HT1080 (cell line): ENCODE measurements at regions not wholly inside any gene's neighbourhood (a gene's known extent, or its start where the extent isn't known, plus 50 kb on each side); places are given as distances from the start of the nearest gene placed in this dataset.

ENCODE experiments used
- DNase-seq: peaks from one replicate; pipeline ENCODE4 v3.0.0-alpha.2; 2015; ENCODE audit warnings: low read depth

DNA sequence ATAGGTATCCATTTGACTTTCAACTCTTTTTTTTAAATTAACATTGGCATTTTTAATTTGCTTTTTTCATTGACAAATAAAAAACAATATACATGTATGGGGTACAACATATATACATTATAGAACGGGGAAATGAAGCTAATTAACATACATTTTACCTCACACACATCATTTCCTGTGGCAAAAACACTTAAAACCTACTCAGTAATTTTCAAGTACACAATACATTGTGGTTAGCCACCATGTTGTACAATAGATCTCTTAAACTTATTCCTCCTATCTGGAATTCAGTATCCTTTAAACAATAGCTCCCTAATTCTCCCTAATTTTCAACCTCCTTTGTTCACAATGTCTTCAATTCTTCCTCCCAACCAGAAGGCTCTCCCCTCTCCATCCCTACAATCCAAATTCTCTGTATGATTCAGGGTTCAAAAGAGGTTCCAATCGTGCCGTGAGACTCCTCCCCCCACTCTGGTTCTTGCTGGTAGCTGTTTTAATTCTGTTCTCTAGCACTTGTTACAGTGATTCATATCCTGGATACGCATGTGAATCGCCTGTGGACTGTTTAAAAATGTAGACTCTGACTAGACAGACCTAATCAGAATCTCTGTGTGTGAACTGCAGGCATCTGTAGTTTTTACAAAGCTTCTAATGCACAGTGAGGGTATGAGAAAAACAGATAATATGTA lies 87.6 kb upstream of the DUSP10 start:
- DNase-seq, result peak; percentile 98

DNA sequence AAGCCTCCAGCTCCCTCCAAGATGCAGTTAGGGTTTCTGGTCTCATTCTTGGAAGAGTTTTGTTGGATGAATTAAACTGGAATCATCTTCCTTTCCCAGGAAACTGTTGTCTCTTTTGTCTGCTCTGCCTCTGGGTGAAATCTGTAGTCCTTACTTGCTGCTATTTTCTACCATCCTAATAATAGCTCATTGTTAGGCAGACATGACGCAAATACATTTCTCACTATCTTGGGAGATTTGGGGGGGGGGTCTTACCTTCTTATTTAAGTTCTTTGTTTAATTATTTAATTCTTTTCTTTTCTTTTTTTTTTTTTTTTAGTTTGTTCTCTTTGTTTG lies 85.4 kb upstream of the DUSP10 start:
- no peak for DNase-seq

- no peak for DNase-seq
Observed at GRCh38 chr1:221824909-221825308, 83.0 kb upstream of the DUSP10 start.

- DNase-seq, result peak; percentile 96
Observed at GRCh38 chr1:221824025-221824424, 82.1 kb upstream of the DUSP10 start.

- DNase-seq, result peak; percentile 43
Observed at GRCh38 chr1:221823561-221823960, 81.7 kb upstream of the DUSP10 start.

- DNase-seq, result no peak
Observed at GRCh38 chr1:221823149-221823548, 81.3 kb upstream of the DUSP10 start.

DNA sequence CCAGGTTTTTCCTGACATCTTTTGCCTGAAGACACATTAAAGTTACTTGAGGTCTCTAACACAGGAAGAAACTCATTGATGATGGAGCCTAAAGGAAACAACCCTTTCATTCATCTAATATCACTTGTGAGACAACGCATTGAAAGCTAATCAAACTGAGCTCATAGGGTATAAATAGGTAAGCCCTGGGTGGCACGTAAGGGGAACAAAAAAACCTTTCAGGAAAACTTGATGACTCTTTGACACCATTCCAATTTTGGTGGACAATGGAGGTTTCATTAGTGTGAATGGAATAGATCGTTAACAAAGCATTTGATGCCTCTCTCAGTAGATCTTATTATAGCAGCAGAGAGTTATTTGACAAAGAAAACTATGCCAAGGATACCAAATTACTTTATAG lies 80.7 kb upstream of the DUSP10 start:
- no peak for DNase-seq

GRCh38 chr1:221816899-221817298 lies 75.0 kb upstream of the DUSP10 start:
- DNase-seq, result peak; percentile 87

DNA sequence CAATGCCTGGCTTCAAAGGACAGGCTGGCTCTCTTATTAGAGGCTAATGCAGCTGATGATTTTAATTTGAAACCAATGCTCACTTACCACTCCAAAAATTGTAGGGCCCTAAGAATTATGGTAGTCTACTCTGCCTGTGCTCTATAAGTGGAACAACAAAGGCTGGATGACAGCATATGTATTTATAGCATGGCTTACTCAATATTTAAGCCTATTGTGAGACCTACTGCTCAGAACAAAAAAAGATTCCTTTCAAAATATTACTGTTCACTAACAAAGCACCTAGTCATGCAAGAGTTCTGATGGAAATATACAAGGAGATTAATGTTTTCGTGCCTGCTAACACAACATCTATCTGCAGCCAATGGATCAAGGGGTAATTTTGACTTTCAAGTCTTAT lies 73.8 kb upstream of the DUSP10 start:
- DNase-seq, result no peak

DNA sequence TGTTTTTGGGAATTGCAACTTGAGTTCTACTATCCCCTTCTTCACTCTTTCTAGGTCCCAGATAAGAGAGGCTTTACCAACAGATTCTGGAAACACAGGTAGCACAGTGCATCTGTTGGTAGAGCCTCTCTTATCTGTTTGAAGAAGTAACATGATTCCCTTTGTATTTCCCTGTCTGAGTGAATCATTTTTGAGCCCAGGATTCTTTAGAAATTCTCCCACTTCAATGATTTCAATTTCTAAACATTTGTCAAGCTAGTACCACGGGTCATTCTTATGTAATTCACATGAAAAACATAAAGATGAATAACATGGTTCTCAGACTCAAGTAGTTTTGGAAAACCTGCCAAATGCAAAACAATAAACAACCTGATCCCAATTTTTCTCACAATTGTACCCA lies 72.0 kb upstream of the DUSP10 start:
- DNase-seq, result no peak

- no peak for DNase-seq
Observed at GRCh38 chr1:221812905-221813597, 71.2 kb upstream of the DUSP10 start.

GRCh38 chr1:221812088-221812752 lies 70.3 kb upstream of the DUSP10 start:
- no peak for DNase-seq

DNA sequence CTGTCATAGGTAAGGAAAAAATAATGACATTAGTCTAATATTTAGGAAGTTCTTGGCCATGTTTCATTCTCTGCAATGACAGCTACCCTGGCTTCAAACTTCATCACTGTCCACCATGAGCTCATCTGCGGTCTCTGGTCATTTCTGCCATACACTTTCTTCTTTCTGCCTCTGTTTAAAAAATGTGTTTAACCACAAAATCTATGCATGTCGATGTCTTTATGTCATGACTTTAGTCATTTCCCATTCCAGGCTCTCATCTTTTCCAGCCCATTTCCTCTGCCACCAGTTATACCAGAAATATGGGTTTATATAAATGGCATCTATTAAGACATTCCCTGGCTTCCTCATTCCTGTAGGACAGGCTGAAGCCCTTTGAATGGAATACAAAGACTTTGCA lies 68.5 kb upstream of the DUSP10 start:
- DNase-seq, result peak; percentile 92

- DNase-seq, result peak; percentile 92
Observed at GRCh38 chr1:221809091-221810029, 67.5 kb upstream of the DUSP10 start.

DNA sequence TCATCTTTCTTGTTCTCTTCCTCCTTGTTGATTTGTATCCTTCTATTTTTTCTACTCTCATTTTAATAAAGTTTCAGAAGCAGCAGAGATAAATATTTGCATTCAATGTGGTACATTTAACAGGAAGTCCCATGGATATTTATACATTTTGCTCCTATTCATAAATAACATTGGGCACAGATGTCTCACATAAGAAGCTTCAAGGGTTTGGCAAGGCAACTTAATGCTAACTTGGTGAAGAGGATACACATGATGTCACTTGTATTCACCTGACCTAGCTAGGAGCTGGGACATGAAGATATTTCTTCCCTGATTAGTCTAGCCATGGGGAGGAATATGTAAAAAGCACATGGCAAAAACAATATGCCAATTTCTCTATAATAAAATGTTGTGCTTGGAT lies 65.1 kb upstream of the DUSP10 start:
- no peak for DNase-seq

- DNase-seq, result no peak
Observed at GRCh38 chr1:221806236-221806635, 64.3 kb upstream of the DUSP10 start.

DNA sequence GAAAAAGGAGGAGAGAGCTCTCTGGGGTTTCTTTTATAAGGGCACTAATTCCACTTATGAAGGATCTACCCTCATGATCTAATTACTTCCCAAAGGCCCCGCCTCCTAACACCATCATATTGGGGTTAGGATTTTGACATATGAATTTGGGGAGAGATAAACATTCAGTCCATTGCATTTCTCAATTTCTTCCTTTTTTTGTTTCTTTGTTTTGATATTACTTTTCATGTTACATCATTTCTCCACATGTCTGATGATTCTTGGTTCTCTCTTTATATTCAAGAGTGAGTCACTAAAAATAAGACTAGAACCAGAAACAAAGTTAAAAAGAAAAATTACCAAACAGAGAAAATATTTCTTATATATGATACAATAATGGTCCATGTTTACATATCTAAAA lies 63.2 kb upstream of the DUSP10 start:
- no peak for DNase-seq

GRCh38 chr1:221804303-221804702 lies 62.4 kb upstream of the DUSP10 start:
- DNase-seq, result no peak

DNA sequence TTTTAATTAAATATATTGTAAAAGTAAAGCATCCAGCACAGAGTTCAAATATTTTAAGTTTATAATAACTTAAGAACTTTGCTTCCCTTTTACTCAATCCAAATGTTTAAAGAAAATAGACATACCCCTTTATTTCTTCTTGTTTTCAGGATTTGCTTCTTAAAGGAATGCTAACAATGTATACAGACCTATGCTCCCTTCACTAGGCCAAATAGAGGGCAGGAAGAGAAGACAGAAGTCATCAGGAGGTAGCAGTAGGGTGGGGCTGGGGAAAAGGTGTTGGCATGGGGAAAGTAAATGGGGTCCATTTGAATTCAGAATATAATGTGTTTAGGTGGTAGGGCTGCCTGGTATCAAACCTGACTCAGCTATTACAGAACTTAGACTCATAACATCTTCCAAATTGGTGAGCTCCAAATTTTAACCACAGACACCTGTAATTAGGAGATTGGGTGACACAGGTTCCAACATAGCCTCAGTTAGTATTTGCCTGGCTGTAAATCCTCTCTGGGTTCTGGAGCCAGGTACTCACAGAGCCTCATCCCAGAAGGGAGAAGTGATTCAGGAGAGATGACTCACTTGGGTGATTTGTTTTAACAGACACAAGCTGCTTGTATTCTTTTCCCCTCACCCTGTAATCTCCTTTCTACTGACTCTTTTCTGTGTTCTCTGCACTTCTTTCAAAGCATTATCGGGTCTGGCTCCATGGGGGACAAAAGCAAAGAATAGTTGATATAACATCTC lies 60.1 kb upstream of the DUSP10 start:
- DNase-seq, result peak; percentile 86

- DNase-seq, result no peak
Observed at GRCh38 chr1:221801251-221801661, 59.4 kb upstream of the DUSP10 start.

DNA sequence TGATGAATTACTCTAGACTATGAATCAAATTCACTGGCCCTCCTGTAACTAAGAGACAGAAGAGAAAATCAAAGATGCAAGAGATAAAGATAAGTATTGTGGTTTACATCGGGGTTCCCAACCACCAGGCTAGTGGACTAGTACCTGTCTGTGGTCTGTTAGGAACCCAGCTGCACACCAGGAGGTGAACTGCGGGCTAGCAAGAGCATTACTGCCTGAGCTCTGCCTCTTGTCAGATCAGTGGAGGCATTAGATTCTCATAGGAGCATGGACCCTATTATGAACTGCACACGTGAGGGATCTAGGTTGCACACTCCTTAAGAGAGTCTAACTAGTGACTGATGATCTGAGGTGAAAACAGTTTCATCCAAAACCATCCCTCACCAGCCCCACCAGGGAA lies 58.9 kb upstream of the DUSP10 start:
- no peak for DNase-seq
